H1 (cell line): ENCODE measurements at regions not wholly inside any gene's neighbourhood (a gene's known extent, or its start where the extent isn't known, plus 50 kb on each side); places are given as distances from the start of the nearest gene placed in this dataset.

Source experiments
- CTCF ChIP-seq, 3 experiments: IDR thresholded peaks; 1 replicate in 2 of 3; 2 replicates in 1 of 3; pipeline versions ENCODE4 v1.5.1 to v1.6.1; 2011; ENCODE audit warnings: low read length in 3 of 3, mild to moderate bottlenecking in 3 of 3, inconsistent platforms in 2 of 3, low read depth in 1 of 3, moderate library complexity in 1 of 3; ENCODE audit not compliant: insufficient read depth in 1 of 3; ENCODE audit errors: control extremely low read depth in 1 of 3
- RBBP5 ChIP-seq: IDR thresholded peaks from 2 replicates; pipeline ENCODE4 v1.7.1; 2012; ENCODE audit warnings: low read depth, mild to moderate bottlenecking, inconsistent platforms, low read length, moderate library complexity, borderline replicate concordance

- TF ChIP-seq CTCF (IDR thresholded peaks at IDR 0.05; ENCODE audit: control extremely low read depth in 1 of 3, insufficient read depth in 1 of 3, low read depth in 1 of 3, low read length in 3 of 3) (no peak), RBBP5 (no peak)
These were observed 146.2 kb upstream of the MBL2 start for GRCh38 chr10:52918714-52919305.
